Colonic mucosa (tissue), 4 donors: ENCODE measurements at regions not wholly inside any gene's neighbourhood (a gene's known extent, or its start where the extent isn't known, plus 50 kb on each side); places are given as distances from the start of the nearest gene placed in this dataset.
A peak's percentile ranks its signal among the peaks of the same experiment; 100 is the strongest.
"Not testable (repeated sequence)": the region's sequence is repeated elsewhere in the genome, so short reads cannot be mapped to it uniquely, and the experiment has no call there.

Experiments used
- DNase-seq: peaks from one replicate; pipeline ENCODE4 v3.0.0-alpha.2; 2020
- H3K27ac ChIP-seq: fragments of 200-600 bp; one replicate; pipeline ENCODE4 v1.8.0; 2021
- H3K27me3 ChIP-seq: fragments of 200-600 bp; one replicate; pipeline ENCODE4 v1.8.0; 2021
- H3K36me3 ChIP-seq: fragments of 200-600 bp; one replicate; pipeline ENCODE4 v1.8.0; 2021
- H3K4me1 ChIP-seq: fragments of 200-600 bp; one replicate; pipeline ENCODE4 v1.8.0; 2021; ENCODE audit warnings: mild to moderate bottlenecking
- H3K4me3 ChIP-seq: fragments of 200-600 bp; one replicate; pipeline ENCODE4 v1.8.0; 2021
- H3K9ac ChIP-seq, 2 donors: one replicate each; pipeline ENCODE4 v1.7.0; 2013; ENCODE audit warnings: control low read depth in 2 of 2, low read depth in 2 of 2, low read length in 2 of 2
- H3K9me3 ChIP-seq: fragments of 200-600 bp; one replicate; pipeline ENCODE4 v1.8.0; 2021
- intact Hi-C: fragments of 100-400 bp; cut with DNase I; formaldehyde crosslinking; loops from one replicate; pipeline ENCODE4 v1.14.1; 2022
- TF ChIP-seq, protein P1 (sequence below): fragments of 200-600 bp; IDR thresholded peaks from one replicate; pipeline ENCODE4 v1.8.0; 2022; ENCODE audit warnings: antibody characterized with exemption, mild to moderate bottlenecking
- donor health status: healthy.
- donor health status: DM: no; HTN: no; CAD: no.
- donor health status: DM: no; HTN: no; CAD: no.

DNA sequence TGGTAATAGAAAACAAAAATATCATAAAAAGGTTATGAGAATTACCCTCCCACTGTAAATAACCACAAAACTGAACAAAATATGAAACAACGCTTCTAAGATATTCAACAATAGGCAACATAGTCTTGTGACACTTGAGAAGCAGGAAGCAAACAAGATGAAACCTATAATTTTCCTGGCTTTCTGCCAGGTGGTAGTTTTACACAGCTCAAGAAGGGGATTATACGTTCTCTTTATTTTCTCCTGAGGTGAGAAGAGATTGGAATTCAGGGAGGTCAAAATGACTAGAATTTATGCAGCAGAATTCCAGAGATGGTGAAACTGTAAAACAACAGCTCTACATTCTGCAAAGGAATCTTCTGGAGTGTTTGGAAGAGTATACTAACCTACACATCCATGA, 186.0 kb downstream of the HHIP start:
- Histone ChIP-seq H3K27ac (no peak overlapping the region), H3K4me3 (no peak overlapping the region), H3K36me3 (no peaks in the 10 kb centered on the region), H3K27me3 (no peaks in the 10 kb centered on the region), H3K9ac (no peak overlapping the region), H3K9me3 (no peaks in the 10 kb centered on the region), H3K4me1 (no peaks in the 10 kb centered on the region)
- DNase-seq: no peak
- intact Hi-C loops: no loop called here
- TF ChIP-seq, protein P1, sequence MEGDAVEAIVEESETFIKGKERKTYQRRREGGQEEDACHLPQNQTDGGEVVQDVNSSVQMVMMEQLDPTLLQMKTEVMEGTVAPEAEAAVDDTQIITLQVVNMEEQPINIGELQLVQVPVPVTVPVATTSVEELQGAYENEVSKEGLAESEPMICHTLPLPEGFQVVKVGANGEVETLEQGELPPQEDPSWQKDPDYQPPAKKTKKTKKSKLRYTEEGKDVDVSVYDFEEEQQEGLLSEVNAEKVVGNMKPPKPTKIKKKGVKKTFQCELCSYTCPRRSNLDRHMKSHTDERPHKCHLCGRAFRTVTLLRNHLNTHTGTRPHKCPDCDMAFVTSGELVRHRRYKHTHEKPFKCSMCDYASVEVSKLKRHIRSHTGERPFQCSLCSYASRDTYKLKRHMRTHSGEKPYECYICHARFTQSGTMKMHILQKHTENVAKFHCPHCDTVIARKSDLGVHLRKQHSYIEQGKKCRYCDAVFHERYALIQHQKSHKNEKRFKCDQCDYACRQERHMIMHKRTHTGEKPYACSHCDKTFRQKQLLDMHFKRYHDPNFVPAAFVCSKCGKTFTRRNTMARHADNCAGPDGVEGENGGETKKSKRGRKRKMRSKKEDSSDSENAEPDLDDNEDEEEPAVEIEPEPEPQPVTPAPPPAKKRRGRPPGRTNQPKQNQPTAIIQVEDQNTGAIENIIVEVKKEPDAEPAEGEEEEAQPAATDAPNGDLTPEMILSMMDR: no peak

DNA sequence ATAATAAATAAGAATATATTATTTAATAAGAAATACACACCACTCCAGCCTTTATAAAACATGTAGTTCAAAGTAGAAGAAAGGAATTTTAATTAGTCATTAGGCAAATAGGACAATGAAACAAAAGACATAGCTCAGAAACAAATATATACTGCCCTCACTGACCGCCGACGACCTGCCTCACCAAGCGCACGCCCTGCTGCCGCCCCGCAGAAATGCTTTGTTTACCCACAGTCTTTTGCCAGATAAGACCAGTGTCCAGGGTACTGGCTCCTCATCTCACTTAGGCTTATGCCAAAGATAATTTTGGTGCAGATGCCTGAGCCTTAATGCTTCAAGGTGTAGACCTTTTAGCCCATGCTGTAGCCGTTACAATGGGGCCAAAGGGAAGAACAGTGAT, 199.5 kb downstream of the HHIP start:
- no peak overlapping the region for H3K4me3 ChIP-seq
- no peak for DNase-seq
- intact Hi-C loops: no loop called here
- H3K9ac ChIP-seq: no peak overlapping the region
- TF ChIP-seq, protein P1: no peak
- H3K27me3 ChIP-seq: no peaks in the 10 kb centered on the region
- H3K4me1 ChIP-seq: no peaks in the 10 kb centered on the region
- no peaks in the 10 kb centered on the region for H3K9me3 ChIP-seq
- no peaks in the 10 kb centered on the region for H3K36me3 ChIP-seq
- H3K27ac ChIP-seq: no peak overlapping the region

DNA sequence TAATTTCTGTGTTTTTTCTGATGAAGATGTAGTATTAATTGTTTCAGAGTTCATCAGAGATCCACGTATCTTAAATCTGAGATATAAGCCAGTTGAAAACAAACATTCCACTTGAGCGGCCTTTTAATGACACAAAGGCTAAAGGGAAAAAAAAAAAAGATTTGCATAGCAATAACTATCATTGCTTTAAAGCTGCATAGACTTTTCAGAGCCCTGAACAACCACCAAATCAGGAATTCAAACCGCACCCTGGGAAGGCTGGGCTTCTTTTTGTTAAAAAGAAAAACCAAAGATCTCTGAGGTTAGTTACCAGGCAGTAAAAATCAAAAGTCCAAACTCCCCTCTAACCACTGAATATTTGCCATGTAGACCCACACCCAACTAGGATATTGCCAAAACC, 206.0 kb downstream of the HHIP start:
- DNase-seq: no peak
- Histone ChIP-seq H3K9me3 (no peaks in the 10 kb centered on the region), H3K27ac (no peak overlapping the region), H3K9ac (no peak overlapping the region), H3K36me3 (no peaks in the 10 kb centered on the region), H3K4me1 (no peaks in the 10 kb centered on the region), H3K4me3 (no peak overlapping the region), H3K27me3 (no peaks in the 10 kb centered on the region)
- intact Hi-C loops: no loop called here
- TF ChIP-seq, protein P1: no peak

DNA sequence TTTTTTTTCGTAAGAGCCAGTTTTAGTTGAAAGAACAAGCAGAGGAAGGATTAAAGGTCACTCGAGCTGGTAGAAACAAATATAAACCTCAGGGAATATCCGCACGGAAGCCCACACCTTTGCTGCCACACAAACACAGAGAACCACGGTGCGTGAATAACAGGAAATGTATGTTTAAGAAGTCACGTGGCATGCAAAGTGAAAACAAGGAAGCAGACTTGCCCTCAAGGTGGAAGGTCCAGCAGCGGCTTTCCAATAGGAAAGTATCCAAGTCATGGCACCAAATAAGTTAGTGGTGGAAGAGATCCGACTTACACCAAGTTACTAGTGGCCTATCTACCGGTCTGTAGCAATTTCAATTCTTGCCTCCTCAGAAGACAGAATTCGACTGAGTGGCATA, 215.5 kb downstream of the HHIP start:
- TF ChIP-seq, protein P1: no peak
- intact Hi-C loops: no loop called here
- Histone ChIP-seq H3K27ac (no peak overlapping the region), H3K9me3 (no peaks in the 10 kb centered on the region), H3K9ac (no peak overlapping the region), H3K4me3 (no peak overlapping the region), H3K36me3 (no peaks in the 10 kb centered on the region), H3K4me1 (no peaks in the 10 kb centered on the region), H3K27me3 (no peaks in the 10 kb centered on the region)
- DNase-seq: peak; percentile 24

DNA sequence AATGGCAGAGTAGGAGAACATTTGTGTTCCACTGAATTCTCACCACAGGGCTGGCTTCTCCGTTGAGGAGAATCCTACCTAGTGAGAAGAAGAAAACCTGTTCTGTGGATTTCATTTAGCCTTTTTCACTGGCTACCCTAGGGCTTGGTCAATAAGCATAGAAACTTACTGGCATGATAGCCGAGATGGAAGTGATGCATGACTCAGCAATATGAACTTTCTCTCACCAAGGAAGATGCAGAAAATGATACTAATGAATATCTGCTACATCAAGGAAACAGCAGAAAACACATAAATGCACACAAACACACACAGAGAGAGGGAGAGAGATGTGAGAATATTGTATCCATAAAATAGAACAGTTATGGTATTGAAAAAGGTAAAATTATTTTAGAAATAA, 216.3 kb downstream of the HHIP start:
- no peaks in the 10 kb centered on the region for H3K27me3 ChIP-seq
- TF ChIP-seq, protein P1: no peak
- no peak for DNase-seq
- H3K27ac ChIP-seq: no peak overlapping the region
- intact Hi-C loops: no loop called here
- no peak overlapping the region for H3K4me3 ChIP-seq
- no peak overlapping the region for H3K9ac ChIP-seq
- H3K4me1 ChIP-seq: no peaks in the 10 kb centered on the region
- H3K9me3 ChIP-seq: no peaks in the 10 kb centered on the region
- no peaks in the 10 kb centered on the region for H3K36me3 ChIP-seq

DNA sequence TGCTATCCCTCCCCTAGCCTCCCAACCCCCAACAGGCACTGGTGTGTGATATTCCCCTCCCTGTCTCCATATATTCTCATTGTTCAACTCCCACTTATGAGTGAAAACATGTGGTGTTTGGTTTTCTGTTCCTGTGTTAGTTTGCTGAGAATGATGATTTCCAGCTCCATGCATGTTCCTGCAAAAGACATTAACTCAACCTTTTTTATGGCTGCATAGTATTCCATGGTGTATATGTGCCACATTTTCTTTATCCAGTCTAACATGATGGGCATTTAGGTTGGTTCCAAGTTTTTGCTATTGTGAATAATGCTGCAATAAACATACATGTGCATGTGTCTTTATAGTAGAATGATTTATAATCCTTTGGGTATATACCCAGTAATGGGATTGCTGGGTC, 218.9 kb downstream of the HHIP start:
- intact Hi-C loops, H3K4me1 ChIP-seq, H3K4me3 ChIP-seq, H3K9ac ChIP-seq, H3K36me3 ChIP-seq, H3K27me3 ChIP-seq, DNase-seq, H3K9me3 ChIP-seq, H3K27ac ChIP-seq: not testable (repeated sequence)
